DOHH2 (cell line): ENCODE measurements at regions not wholly inside any gene's neighbourhood (a gene's known extent, or its start where the extent isn't known, plus 50 kb on each side); places are given as distances from the start of the nearest gene placed in this dataset.

Source experiments
- EZH2phosphoT487 ChIP-seq: fragments of 200-600 bp; sonication (generic); IDR thresholded peaks from 2 replicates; pipeline ENCODE4 v1.6.1; 2017; ENCODE audit warnings: borderline replicate concordance, mild to moderate bottlenecking, antibody characterized with exemption, low read length, moderate library complexity, mixed read lengths
- TF ChIP-seq, protein P1 (sequence below): fragments of 200-600 bp; sonication (generic); IDR thresholded peaks from one replicate; pipeline ENCODE4 v1.5.1; 2014; ENCODE audit warnings: antibody characterized with exemption, mild to moderate bottlenecking, low read depth, low read length; ENCODE audit not compliant: poor library complexity, severe bottlenecking

DNA sequence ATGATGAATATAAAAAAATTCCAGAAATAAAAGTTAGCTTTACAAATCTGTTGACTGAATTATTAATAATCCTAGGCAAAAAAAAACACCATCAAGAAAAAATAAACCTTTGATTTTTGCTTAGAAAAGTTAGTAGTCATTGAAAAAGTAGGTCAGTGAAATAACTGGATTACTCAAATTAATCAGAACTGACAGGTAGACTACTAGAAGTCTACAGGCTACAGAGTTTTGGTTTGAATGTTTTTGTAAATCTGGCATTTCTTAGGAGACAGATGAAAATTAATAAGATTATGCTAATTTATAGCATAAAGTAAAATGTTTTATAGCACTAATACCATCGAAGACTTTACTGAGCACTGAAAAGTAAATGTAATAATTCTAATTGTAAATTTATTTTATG is 511.9 kb downstream of the PTPRC start:
- TF ChIP-seq, protein P1, sequence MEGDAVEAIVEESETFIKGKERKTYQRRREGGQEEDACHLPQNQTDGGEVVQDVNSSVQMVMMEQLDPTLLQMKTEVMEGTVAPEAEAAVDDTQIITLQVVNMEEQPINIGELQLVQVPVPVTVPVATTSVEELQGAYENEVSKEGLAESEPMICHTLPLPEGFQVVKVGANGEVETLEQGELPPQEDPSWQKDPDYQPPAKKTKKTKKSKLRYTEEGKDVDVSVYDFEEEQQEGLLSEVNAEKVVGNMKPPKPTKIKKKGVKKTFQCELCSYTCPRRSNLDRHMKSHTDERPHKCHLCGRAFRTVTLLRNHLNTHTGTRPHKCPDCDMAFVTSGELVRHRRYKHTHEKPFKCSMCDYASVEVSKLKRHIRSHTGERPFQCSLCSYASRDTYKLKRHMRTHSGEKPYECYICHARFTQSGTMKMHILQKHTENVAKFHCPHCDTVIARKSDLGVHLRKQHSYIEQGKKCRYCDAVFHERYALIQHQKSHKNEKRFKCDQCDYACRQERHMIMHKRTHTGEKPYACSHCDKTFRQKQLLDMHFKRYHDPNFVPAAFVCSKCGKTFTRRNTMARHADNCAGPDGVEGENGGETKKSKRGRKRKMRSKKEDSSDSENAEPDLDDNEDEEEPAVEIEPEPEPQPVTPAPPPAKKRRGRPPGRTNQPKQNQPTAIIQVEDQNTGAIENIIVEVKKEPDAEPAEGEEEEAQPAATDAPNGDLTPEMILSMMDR: no peak
- no peak for TF ChIP-seq EZH2phosphoT487
